ENCODE measurements at regions not wholly inside any gene's neighbourhood (a gene's known extent, or its start where the extent isn't known, plus 50 kb on each side); places are given as distances from the start of the nearest gene placed in this dataset.
A peak's percentile ranks its signal among the peaks of the same experiment; 100 is the strongest.

DNA sequence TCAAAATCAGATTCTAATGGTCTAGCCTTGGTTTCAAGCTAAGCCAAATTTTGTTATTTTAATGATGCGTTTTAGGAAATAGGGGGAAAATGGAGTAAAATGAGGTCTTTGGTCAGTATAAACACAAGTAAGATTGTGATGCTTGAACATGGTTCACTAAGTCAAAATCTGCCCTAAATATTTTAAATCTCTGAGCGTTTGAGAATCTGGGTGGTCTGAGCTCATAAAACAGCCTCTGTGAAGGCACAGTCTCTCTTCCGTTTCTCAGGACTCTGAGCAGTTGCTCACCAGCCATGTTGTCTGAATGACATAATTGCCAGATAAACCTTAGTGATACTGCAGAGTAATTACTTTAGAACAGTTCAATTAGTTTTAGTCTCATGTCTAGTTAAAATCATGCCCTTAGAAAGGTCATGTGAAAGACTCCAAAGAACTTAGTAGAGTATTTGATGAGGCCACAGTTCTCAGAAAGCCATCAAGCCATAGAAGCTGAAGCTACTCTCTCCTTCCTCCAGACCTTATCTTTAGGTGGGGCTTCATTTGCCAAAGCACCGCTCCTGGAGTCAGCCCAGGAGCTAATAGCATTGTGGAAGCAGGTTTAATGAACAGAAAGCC, 257.1 kb upstream of the MAP3K1 start:
- DNase-seq (ENCODE audit: low read depth in 1 of 2, low spot score in 1 of 2): no peak

DNA sequence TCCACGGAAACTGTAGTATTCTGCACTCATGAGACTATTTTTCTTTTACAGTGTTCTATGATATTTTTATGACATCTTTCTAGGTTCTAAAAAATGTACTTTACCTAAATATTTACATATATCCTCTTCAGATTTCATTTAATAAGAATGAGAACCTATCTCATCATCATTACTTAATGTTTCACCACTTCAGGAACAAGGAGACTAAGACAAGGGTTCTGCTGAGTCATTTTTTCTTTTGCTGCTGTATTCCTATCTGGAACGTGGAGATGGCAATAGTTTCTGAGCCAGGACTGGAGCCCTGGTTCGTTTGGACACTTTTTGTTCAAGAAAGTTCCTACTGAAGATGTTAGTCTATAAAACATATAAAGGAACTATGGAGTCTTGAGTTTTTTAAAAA, 258.2 kb upstream of the MAP3K1 start:
- DNase-seq (ENCODE audit: low read depth in 1 of 2, low spot score in 1 of 2): no peak

GRCh38 chr5:56552612-56553268, 262.6 kb upstream of the MAP3K1 start:
- no peak for DNase-seq (ENCODE audit: low read depth in 1 of 2, low spot score in 1 of 2)

GRCh38 chr5:56550227-56550626, 265.1 kb upstream of the MAP3K1 start:
- no peak for DNase-seq (ENCODE audit: low read depth in 1 of 2, low spot score in 1 of 2)

DNA sequence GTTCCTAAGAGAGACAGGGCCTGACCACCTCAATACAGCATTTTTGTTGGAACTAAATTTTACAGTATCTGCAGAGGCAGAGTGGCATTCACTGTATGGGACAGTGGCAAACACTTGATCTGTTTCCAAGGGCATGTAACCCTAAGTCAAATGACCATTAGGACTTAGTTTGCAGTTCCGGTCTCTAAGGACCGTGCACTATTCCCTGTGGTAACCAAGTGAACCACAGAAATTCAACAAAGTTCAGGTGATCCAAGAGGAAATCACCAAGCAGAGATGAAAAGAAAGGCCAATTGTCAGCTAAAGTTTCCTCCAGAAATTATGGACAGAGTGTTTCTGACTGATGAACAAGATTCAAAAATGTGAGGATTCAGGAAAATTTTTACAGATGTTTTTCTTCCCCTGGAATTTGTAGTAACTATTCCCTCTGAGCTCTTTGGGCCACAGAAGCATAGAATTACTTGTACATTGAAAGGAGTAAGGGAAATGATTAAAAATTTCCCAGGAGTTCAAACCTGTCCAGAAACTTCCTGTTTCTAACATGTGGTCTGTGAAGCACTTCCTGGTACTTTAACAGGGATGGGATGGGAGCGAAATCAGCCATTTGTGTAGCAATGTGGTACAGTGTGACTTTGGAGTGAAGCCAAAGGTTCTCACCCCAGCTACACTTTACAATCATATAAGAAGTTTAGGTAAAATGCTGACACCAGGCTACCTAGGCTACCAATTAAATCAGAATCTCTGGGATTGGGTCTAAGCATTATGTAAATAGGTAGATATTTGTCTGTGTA, 266.1 kb upstream of the MAP3K1 start:
- DNase-seq (ENCODE audit: low read depth in 1 of 2, low spot score in 1 of 2): no peak

- no peak for DNase-seq (ENCODE audit: low read depth in 1 of 2, low spot score in 1 of 2)
Observed at GRCh38 chr5:56545016-56545415, 270.3 kb upstream of the MAP3K1 start.

DNA sequence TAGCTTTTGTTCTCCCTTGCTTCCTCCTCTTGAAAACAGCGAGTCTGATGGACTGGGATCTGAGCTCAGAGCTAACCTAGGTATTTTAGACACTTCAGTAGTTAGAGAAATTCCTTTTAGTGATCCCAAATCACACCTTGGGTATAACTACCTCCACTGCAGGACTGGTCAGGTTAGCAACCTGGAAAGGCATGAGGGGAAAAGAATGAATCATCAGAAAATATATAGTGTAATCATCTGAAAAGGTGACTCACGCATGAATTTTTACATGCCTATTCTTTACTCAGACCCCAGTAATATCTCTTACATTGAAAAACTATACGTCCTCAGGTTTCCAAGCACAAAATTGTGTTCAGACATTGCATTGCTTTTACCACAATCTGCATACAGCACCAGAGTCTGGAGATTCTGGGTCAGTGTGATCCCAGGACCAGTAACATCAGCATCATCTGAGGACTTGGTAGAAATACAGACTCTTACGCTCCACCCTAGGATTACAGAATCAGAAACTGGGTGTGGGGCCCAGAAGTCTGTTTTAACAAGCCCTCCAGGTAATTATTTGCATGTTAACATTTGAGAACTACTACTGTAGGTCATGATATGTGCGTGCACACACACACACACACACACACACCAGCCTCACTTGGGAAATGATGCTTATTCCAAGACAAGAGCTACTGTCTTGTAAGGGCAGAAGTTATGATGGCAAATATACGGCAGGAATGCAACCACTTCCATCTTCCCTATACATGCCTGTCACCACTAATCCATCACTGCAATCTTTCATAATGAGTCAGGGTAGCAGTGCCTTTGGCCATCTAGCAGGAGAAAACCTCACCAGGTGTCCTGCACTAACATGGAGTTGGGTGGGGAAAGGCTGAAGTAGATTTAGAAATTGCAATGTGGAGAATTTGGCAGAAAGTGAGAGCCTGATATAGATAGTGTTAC, 271.6 kb upstream of the MAP3K1 start:
- no peak for DNase-seq (ENCODE audit: low read depth in 1 of 2, low spot score in 1 of 2)

- no peak for DNase-seq (ENCODE audit: low read depth in 1 of 2, low spot score in 1 of 2)
Observed at GRCh38 chr5:56540266-56540665, 275.1 kb upstream of the MAP3K1 start.

DNA sequence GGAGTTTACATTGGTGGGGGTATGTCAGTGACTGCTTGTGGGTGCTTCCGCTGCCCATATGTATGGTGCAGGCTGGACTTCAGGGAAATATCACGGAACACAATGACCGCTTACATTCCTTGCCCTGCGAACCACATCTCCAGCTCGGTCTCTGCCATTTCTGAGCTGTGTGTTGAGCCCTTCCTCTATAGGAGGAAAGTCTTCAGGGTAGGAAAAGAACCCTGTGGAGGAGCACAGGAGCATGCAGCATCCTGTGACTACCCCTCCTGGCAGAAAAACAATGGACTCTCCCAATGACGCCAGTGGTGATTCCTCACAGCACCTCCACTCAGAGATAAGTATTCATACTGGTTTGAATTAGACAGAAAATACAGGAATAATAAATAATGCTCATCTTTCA, 276.8 kb upstream of the MAP3K1 start:
- DNase-seq (ENCODE audit: low read depth in 1 of 2, low spot score in 1 of 2): no peak

DNA sequence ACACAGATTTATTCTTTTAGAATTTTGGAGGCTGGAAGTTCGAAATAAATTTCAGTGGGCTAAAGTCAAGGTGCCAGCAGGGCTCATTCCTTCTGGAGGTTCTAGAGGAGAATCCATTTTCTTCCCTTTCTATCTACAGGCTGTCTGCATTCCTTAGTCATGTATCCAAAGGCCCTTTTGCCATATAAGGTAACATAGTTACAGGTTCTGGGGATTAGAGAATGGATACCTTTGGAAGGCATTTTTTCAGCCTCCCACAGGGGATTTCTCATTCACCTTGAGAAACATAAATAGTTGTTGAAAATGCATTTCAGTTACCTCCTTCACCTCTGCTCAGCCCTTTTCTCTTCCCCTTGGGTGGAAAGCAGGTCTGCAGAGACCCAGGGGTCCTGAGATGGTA, 280.0 kb upstream of the MAP3K1 start:
- DNase-seq (ENCODE audit: low read depth in 1 of 2, low spot score in 1 of 2): no peak

DNA sequence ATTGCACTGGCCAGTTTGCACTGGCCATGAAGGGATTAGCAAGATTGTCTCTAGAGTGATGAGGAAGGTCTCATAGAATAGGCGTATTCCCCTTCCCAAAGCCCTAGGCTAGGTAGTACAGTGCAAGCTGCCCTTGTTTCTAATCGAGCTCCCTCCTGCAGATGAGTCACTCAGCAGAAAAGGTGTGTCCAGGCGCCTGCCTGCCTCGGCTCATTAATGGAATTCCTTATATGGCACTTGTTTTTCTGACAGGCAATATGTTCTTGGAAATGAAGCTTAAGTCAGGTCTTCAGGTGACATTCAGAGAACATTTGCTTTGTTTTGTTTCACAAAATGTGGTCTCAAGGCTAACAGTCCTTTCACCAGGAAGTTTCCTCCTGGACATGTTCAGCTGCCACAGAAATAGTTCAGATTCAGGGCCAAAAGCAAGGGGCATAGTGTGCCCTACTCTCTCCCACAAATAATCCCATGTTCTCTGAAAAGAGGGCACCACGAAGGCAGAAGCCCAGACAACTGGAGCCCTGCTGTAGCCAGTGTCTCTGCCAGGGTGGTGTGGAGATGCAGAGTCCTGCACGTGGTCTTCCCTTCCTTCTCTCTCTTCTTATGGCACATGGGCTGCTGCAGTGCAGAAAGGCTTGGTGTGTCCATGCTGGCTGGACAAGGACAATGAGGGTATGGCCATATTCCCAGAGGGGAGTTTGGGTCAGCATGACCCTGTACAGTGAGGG, 281.1 kb upstream of the MAP3K1 start:
- DNase-seq (ENCODE audit: low read depth in 1 of 2, low spot score in 1 of 2): peak in 1 of 2 donors; percentile 10

DNA sequence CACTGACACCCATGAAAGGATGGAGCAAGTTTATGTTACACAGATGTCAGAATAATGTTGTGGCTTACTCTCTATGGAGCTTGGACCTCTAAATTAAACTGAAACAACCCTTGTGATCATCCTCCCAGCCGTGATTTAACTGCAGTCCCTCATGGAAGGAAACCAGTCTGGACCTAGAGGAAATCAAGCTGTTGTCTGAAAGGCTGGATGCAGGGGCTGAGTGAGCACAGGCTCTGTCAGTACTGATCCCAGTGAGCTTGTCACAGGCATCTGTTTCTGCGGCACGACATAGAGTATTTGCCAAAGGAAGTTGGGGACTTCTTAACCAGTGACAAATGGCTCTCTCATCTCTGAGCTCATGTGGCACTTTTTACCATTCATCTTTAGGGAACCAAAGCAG, 282.9 kb upstream of the MAP3K1 start:
- DNase-seq (ENCODE audit: low read depth in 1 of 2, low spot score in 1 of 2): no peak

GRCh38 chr5:56530626-56531138, 284.7 kb upstream of the MAP3K1 start:
- no peak for DNase-seq (ENCODE audit: low read depth in 1 of 2, low spot score in 1 of 2)

GRCh38 chr5:56529666-56530430, 285.5 kb upstream of the MAP3K1 start:
- DNase-seq (ENCODE audit: low read depth in 1 of 2, low spot score in 1 of 2): no peak

DNA sequence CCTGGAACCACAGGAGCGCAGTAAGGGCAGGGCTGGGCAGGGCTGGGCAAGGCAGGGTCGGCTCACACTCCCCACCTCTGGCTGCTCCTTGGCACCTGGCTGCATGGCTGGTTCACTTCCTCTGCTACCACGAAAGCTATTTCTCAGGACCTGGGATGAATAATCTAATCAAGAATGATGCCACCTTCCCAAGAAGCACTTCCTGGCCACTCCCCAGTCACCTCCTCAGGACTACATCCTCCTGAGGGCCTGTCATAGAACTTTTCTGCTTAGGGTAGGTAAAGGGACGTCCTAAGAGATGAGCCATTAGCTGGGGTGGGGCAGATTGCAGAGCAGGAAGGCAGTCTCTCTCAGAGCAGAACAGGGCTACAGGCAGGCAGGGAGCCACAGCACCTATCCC, 288.2 kb upstream of the MAP3K1 start:
- DNase-seq (ENCODE audit: low read depth in 1 of 2, low spot score in 1 of 2): no peak

GRCh38 chr5:56525113-56525512, 290.2 kb upstream of the MAP3K1 start:
- no peak for DNase-seq (ENCODE audit: low read depth in 1 of 2, low spot score in 1 of 2)

- no peak for DNase-seq (ENCODE audit: low read depth in 1 of 2, low spot score in 1 of 2)
Observed at GRCh38 chr5:56523790-56524575, 290.9 kb upstream of the ANKRD55 start.

GRCh38 chr5:56522960-56523359, 289.8 kb upstream of the ANKRD55 start:
- DNase-seq (ENCODE audit: low read depth in 1 of 2, low spot score in 1 of 2): no peak

- DNase-seq (ENCODE audit: low read depth in 1 of 2, low spot score in 1 of 2): no peak
Observed at GRCh38 chr5:56522169-56522568, 289.0 kb upstream of the ANKRD55 start.

Data from stimulated activated CD4-positive, alpha-beta T cell treated with anti-CD3 and anti-CD28 coated beads, Interleukin-15, amount 100 ng/mL, for 1 hour (primary cell).